ENCODE measurements at regions not wholly inside any gene's neighbourhood (a gene's known extent, or its start where the extent isn't known, plus 50 kb on each side); places are given as distances from the start of the nearest gene placed in this dataset.

DNA sequence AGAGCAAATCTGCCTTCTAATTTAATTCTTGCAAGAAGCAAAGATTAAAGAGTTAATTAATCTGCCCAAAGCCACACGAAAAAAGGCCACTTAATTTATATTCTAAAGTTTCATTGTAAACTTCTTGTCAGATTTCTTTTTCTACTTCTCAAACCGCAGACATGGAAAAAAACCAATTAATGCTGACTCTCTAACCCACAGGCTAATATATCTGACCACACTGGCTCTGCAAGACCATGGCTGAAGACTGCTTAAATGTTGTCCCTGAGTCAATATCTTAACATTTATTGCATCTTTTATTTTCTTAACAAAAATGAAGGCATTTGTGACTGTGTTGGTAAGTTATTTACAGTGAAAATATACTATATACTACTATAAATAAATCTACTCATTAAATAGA is 234.0 kb upstream of the SP8 start:
- TF ChIP-seq POLR2A (IDR thresholded peaks at IDR 0.05): no peak
- TF ChIP-seq, protein P1, sequence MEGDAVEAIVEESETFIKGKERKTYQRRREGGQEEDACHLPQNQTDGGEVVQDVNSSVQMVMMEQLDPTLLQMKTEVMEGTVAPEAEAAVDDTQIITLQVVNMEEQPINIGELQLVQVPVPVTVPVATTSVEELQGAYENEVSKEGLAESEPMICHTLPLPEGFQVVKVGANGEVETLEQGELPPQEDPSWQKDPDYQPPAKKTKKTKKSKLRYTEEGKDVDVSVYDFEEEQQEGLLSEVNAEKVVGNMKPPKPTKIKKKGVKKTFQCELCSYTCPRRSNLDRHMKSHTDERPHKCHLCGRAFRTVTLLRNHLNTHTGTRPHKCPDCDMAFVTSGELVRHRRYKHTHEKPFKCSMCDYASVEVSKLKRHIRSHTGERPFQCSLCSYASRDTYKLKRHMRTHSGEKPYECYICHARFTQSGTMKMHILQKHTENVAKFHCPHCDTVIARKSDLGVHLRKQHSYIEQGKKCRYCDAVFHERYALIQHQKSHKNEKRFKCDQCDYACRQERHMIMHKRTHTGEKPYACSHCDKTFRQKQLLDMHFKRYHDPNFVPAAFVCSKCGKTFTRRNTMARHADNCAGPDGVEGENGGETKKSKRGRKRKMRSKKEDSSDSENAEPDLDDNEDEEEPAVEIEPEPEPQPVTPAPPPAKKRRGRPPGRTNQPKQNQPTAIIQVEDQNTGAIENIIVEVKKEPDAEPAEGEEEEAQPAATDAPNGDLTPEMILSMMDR (IDR thresholded peaks at IDR 0.05): no peak
- TF ChIP-seq POLR2AphosphoS5 (IDR thresholded peaks at IDR 0.05): no peak
- TF ChIP-seq EP300 (IDR thresholded peaks at IDR 0.05): no peak

Measured in sigmoid colon (tissue), 4 donors.